AG10803 (cell line): ENCODE measurements at regions not wholly inside any gene's neighbourhood (a gene's known extent, or its start where the extent isn't known, plus 50 kb on each side); places are given as distances from the start of the nearest gene placed in this dataset.
A peak's percentile ranks its signal among the peaks of the same experiment; 100 is the strongest.

Source experiments
- DNase-seq: peaks from one replicate; pipeline ENCODE4 v3.0.0; 2010; ENCODE audit warnings: low read depth
- H3K4me3 ChIP-seq: 2 replicates; pipeline ENCODE4 v1.5.1; 2011; ENCODE audit warnings: mild to moderate bottlenecking, low read length, control low read depth
- TF ChIP-seq, protein P1 (sequence below): conservative IDR thresholded peaks from 2 replicates; pipeline ENCODE4 v1.5.1; 2011; ENCODE audit warnings: mild to moderate bottlenecking, low read length, control low read depth, inconsistent platforms

DNA sequence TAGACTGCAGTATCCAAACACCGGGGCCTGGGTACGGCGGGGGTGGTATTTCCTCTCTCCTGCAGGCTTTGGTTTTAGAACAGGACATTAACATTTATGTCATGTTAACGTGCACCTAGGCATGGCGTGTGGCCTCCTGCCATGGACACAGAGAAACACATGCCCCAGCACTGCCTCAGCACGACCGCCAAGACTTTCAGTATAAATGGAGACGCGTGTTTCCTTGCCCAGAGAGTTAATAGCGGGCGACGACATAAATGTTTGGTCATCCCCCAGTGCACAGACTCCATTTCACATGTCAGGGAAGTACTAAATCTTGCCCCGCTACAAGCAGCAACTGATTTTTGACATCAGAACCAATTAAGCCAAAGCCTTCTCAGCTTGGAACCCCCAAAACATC lies 737.9 kb downstream of the RAB28 start:
- DNase-seq = no peak
- TF ChIP-seq, protein P1, sequence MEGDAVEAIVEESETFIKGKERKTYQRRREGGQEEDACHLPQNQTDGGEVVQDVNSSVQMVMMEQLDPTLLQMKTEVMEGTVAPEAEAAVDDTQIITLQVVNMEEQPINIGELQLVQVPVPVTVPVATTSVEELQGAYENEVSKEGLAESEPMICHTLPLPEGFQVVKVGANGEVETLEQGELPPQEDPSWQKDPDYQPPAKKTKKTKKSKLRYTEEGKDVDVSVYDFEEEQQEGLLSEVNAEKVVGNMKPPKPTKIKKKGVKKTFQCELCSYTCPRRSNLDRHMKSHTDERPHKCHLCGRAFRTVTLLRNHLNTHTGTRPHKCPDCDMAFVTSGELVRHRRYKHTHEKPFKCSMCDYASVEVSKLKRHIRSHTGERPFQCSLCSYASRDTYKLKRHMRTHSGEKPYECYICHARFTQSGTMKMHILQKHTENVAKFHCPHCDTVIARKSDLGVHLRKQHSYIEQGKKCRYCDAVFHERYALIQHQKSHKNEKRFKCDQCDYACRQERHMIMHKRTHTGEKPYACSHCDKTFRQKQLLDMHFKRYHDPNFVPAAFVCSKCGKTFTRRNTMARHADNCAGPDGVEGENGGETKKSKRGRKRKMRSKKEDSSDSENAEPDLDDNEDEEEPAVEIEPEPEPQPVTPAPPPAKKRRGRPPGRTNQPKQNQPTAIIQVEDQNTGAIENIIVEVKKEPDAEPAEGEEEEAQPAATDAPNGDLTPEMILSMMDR = no peak

DNA sequence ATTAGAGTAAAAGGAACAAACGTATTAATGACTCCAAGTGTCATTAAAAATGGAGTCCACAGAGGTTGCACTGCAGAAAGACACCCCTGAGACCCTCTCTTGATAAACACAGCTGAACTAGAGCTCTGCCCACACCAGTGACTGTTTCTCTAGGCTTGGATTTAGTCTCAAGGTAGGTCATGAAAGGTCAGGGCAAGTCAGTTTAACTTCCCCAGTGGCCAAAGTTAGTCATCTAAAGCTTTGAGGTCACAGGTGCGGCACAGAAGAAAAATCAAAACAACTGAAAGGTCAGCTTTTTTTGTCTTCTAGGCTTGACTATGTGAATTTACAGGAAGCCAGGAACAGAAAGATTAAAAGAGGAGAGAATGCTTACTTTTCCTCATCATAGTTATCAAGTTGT lies 749.6 kb downstream of the RAB28 start:
- DNase-seq = no peak
- TF ChIP-seq, protein P1 = no peak
- H3K4me3 ChIP-seq = no peak overlapping the region

More for the DNA sequence above, 737.9 kb downstream of the RAB28 start:
- H3K4me3 ChIP-seq = no peak overlapping the region

DNA sequence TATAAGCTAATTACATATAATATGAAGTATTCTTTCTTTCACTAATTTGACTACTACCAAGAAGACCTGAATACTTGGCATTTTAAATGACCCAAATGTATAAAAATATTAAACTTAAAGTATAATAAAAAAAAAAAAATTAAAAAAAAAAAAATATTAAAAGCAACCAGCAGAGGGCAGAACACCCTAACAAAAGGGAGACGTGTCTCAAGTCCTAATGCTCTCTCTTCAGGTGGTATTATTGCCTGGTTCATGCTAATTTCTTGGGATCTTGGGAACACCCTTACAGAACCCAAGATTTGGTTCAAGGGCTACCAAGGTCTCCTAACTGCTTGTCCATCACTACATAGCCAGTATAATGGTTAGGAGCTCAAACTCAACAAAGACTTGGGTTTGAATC lies 754.8 kb downstream of the RAB28 start:
- no peak overlapping the region for H3K4me3 ChIP-seq
- TF ChIP-seq, protein P1 = peak; percentile 54
- DNase-seq = peak; percentile 8

DNA sequence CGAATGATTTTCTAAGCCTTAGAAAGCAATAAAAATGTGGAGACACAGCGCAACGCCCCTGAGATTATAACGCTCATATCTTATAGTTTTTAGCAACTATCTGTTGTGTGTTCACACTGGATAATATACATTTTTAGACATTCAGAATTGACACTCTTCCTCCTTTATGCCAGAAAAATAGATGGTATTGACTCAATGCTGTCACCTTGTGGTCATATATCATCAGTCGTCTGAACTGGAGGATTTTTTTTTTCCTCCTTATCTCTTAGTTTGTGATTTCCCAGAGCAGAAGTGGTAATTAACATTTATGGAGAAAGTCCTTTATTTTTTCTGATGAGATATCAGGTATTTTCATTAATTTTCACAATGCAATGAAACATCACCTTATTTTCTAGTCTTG lies 759.6 kb downstream of the RAB28 start:
- no peak overlapping the region for H3K4me3 ChIP-seq
- DNase-seq = no peak
- TF ChIP-seq, protein P1 = peak; percentile 36

DNA sequence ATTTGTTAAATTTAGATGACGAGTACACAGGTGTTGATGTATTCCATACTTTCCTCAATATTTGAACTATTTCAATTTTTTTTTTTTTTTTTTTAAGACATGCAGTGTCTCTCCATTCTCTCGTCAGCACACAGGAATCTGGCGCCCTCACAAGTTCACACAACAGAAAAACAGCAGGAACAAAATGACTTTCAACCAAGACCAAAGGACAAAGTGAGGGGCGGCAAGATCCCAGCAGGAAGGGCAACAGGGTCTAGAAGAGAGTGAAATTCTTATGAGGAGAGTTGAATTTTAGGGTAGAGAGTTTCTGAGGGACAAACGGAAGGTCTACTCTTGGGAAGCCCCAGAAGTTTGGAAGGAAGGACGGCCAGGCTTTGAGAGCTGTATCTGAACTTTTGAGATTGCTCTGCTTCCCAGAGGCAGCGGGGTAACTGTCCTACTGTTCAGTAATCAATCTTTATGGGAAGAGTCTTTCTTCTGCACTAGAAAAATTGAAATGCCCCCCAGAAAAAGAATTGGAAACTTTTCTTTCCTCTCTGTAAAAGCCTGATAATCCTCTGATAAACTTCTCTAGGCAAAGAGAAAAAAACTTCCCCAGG lies 760.2 kb downstream of the RAB28 start:
- no peak overlapping the region for H3K4me3 ChIP-seq
- TF ChIP-seq, protein P1 = no peak
- DNase-seq = no peak

DNA sequence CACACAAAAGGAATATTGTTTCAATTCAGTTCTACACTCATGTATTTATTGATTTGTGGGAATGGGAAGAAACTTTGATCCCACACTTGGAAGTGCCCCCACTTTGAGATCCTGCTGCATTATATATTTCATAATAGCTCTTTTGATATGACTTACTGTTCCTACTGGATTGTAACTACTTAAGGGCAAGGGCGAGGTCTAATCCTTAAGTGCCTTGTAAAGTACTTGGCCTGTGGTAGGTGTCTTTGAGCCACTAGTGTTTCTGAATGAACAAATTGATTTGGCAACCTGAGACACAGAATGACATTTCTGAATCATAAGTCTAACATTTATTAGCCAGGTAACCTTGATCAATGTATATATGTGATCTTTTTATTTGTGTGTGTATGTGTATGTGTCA lies 767.2 kb downstream of the RAB28 start:
- H3K4me3 ChIP-seq = no peak overlapping the region
- TF ChIP-seq, protein P1 = no peak
- DNase-seq = no peak

DNA sequence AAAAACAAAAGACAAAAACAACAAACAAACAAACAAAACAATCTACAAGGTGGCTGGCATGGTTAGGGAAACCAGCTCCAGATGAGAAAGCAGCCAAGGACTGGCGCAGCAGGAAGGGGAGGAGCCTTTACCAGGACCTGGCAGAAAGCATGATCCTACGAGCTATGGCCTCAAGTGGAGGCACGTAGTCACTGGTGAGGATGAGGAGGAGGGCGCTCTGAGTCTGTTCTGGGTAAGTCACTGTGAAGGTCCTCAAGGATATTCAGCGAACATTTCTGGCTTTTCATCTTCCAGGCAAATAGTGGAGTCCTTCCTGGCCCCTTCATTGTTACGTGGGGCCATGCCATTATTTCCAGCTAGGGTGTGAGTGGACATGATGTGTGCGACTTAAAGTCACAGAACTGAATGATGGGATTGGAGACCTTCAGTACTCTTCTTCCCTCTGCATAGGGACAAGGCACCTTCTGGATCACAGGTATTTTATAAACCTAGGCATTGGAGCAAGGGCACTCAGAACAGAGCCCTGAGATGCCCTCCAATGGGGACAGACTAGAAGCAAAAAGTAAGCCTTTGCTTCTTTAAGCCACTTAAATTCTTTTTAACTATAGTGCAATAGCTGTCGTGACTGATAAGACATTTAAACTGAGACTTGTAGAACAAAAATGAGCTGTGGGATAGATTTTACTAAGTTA lies 771.3 kb downstream of the RAB28 start:
- DNase-seq = no peak
- TF ChIP-seq, protein P1 = no peak
- H3K4me3 ChIP-seq = no peak overlapping the region
